ENCODE measurements at regions not wholly inside any gene's neighbourhood (a gene's known extent, or its start where the extent isn't known, plus 50 kb on each side); places are given as distances from the start of the nearest gene placed in this dataset.

DNA sequence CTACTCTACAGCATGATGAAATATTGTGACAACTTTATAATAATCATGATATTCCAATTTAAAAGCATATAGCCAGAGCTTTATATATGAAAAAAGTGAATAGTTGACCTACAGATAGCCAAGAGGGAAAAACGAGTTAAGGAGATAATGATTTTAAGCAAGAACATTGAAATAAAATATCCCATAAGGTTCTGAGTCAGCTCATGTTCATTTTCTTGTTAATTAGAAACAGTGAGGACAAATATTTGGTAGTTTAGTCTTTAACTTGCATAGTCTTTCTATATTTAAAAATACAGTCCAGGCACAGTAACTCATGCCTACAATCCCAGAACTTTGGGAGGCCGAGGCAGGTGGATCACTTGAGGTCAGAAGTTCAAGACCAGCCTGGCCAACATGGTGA is 55.8 kb upstream of the CDH6 start:
- no peak for DNase-seq

GRCh38 chr5:31135542-31135941 is 57.9 kb upstream of the CDH6 start:
- no peak for DNase-seq

GRCh38 chr5:31133488-31133887 is 60.0 kb upstream of the CDH6 start:
- DNase-seq = peak; percentile 20

DNA sequence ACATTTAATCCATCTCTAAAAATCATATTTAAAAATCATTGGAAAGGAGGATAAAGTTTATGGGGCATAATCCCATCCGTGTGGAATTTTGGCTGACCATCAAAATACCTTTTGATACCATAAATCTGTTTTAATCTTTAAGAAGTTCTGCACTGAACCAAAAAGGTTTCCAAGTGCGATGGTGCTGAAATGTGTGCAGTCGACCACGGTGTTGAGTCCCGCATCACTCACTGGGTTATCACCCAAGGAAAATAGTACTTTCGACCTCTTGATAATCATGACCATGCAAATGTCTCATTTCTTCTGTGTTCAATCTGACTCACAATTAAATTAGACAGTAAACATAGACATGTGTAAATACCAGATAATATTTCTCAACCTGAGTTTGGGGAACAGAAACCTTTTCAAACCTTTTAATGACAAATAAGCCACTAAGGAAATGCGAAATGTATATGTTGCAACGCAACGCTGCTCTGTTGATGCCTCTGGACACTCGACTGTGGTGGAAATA is 62.0 kb upstream of the CDH6 start:
- peak; percentile 16 for DNase-seq

DNA sequence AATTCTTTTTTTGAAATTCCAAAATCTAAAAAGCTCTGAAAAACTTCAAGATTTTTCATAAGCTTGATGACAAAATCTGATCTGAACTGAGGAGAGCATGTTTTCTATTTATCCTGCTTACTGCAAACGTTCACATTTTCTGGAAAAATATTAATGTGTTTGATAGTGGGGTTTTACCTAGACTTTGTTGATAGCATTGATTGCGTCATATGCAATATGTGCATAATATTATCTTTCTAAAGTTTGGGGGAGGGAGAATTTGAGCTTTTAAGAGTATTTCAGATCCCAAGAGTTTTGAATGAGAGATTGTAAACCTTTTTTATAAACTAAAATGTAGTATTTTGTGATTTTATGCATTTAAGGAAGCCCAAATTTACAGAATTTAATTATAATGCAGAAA is 62.8 kb upstream of the CDH6 start:
- no peak for DNase-seq

DNA sequence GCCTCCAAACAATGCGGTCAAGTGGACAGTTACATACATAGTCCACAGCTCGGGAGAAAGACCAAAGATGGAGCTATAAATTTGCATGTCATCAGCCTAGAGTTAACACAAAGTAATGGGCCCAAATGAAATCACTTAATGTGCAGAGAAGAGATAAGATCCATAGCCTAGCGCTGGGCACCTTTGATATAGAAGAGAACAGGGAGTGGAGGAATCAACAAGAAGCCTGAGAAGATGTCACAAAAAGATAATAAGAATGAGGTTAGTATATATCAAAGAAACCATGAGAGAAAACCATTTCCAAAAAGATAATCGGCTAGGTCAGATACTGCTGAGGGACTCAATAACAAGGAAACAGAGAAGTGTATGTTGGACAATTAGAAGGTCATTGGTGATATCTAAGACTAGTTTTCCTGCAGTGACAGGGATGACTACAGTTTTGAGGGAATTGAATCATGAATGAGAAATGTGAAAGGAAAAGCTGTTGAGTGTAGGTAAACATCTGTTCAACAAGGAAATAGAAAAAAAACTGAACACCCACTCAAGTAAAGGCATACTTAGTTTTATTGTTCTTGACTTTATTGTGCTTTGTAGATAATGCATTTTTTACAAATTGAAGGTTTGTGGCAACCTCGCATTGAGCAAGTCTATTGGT is 68.7 kb upstream of the CDH6 start:
- no peak for DNase-seq

- DNase-seq = no peak
These were observed 69.5 kb upstream of the CDH6 start for GRCh38 chr5:31124026-31124425.

DNA sequence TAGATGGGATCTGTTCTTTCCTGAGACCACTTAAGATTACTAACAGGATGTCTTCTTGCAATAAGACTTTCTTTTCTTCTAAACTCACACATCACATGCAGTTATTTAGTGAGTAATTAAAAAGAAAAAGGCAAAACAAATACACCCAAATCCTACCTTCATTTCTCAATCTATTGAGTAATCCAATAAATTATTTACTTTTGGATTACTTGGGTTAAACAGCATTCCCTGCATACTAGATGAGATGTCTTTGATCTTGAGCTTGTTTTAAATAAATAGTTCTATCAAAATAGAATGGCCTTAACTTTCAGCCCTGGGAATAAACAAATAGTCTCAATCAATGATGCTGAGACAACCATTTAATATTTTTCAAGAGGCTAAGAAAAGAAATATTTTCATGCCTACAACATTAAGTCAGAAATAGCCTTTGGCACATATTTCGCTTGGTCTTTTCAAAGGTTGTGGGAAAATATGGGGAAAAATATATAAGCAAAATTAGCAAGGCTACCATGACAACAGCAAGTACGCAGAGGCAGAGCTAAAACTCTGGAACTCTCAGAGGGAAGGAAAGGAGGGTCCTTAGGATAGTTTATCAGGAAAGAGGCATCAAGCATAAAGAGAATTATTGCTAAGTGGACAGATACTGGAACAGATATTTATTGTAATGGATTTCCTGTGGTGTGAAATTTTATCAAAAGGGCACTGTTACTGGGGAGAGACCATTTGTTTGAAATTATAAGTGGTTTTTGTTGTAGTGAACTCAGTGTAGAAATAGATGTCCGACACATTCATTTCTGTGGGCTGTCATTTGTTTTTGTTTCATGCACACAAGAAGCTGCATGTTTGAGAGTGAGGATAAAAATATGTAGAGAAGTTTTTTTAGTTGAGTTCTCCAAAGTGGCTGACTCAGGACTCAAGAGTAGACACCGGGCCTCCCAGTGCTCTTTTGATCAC is 70.2 kb upstream of the CDH6 start:
- DNase-seq = no peak

DNA sequence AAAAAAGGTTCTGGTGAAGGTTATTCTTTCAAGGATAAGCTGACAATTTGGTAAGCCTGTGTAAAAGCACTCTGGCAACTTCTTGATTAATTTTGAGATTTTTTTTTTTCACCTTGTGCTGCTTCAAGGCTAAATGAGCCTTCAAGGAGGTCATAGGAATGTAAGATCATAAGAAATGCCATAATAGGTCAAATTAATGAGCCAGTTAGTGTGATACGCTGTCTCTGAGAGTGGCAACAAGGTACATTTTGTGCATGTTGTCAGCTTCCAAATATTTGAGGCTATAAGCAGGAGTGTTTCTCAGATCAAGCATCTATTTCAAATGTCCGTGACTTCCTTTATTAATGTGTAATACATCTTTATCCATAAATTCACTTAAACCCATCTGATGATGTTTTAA is 72.3 kb upstream of the CDH6 start:
- no peak for DNase-seq

- DNase-seq = no peak
These were observed 72.9 kb upstream of the CDH6 start for GRCh38 chr5:31120642-31120948.

- no peak for DNase-seq
These were observed 73.4 kb upstream of the CDH6 start for GRCh38 chr5:31119938-31120641.

DNA sequence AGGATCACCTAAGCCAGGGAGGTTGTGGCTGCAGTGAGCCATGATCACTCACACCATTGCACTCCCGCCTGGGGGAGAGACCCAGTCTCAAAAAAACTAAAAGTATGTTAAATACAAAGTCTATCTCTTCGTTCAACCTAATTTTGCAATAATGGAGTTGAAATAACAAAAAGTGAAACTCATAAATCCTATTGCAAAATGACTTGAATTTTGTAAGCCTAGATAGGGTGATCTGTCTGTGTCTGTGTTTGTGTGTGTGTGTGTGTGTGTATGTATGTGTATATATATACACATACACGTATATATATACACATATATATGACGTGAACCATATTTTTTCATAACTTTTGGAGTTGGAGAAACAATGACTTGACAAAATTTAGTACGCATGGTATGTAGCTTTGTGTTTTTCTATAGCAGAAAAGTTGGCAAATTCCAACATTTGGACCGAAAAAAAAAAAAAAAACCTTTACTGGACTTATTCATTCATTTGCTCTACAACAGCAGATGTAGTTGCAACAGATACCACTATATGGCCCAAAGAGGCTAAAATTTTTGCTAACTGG is 76.9 kb upstream of the CDH6 start:
- no peak for DNase-seq

- DNase-seq = no peak
These were observed 78.7 kb upstream of the CDH6 start for GRCh38 chr5:31114817-31115216.

GRCh38 chr5:31113666-31114350 is 79.7 kb upstream of the CDH6 start:
- DNase-seq = no peak

- peak; percentile 72 for DNase-seq
These were observed 80.4 kb upstream of the CDH6 start for GRCh38 chr5:31113101-31113500.

DNA sequence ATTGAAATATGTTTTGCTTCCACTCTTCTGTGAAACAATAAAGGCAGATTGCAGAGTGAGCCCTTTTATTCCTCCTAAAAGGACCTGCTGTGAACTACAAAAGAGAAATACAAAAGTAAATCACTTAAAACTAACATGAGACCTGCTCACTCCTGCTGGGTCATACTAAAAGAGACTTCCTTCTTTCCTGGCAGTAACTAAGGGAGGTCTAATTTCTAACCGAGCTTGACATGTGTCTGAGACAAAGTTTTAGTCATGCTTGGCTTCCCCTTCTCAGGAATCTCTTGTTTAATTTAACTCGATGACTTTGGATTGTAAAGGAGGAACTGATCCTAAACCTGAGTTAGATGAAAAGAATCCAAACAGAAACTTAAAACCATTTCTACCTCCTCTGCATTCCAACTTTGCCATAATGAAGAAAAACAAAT is 86.4 kb upstream of the CDH6 start:
- peak; percentile 17 for DNase-seq

GRCh38 chr5:31106691-31107090 is 86.8 kb upstream of the CDH6 start:
- no peak for DNase-seq

- no peak for DNase-seq
These were observed 87.2 kb upstream of the CDH6 start for GRCh38 chr5:31106278-31106677.

GRCh38 chr5:31104775-31105174 is 88.7 kb upstream of the CDH6 start:
- no peak for DNase-seq

DNA sequence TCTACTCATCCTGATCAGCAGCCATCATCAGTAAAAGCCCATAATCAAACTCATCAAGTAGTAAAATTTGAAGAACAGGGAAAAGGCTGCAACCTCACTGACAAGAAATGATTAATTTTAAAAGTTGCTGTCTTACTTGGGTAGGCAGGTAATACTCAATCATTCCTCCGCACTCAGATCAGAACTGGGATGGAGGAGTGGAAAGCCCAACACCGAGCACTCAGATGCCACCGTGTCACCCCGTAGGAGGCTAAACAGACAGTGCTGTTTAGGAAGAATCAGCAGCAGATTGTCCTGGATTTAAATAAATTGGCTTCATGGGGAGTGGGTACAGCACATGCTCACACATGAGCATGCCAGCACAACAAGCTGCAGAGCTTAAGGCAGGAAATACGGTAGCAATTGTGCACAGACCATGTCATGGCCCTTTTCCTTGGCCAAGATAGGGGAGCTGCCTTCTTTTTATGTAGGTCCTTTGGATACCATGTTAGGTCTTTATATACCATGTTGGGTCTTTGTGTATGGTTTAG is 92.6 kb upstream of the CDH6 start:
- DNase-seq = no peak

DNA sequence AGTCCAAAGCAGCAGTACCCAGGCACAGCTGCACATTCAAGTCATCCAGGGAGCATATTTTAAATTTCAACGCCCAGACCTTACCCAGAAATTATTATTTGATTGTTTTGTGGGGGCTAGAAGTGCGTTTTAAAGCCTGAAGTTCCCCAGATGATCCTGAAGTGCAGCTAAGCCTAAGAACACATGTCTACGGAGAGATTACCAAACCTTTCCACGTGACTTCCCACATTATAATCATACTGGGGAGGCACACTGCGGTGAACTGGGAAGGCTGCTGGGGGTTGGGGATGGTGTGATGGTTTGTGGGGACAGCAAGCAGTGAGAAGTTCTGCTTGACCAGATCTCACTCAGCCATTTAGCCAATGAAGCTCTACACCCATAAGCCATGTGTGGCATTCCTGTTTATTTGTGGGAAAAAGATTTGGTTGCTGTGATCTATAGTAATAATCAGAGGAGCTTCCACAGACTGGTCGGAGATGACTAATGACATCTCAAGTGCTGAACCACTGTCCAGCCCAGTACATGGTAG is 93.4 kb upstream of the CDH6 start:
- no peak for DNase-seq

GRCh38 chr5:31098811-31099210 is 94.7 kb upstream of the CDH6 start:
- no peak for DNase-seq
